Activated naive CD4-positive, alpha-beta T cell treated with anti-CD3 and anti-CD28 coated beads, Interleukin-2, amount 50 U/mL, for 72 hours (primary cell): ENCODE measurements at regions not wholly inside any gene's neighbourhood (a gene's known extent, or its start where the extent isn't known, plus 50 kb on each side); places are given as distances from the start of the nearest gene placed in this dataset.

Experiments used
- ATAC-seq, 2 donors: fragments of 150-1000 bp; cut with Tn5 transposase; 2 replicates each; pipeline ENCODE4 v1.10.0; 2021; ENCODE audit warnings: mild to moderate bottlenecking in 2 of 2, moderate library complexity in 2 of 2
- DNase-seq, 2 donors: peaks; one replicate each; pipeline ENCODE4 v3.0.0; 2021 to 2022; ENCODE audit warnings: low spot score in 2 of 2
- H3K27ac Mint-ChIP-seq, 2 donors: one replicate each; pipeline ENCODE4 v1.8.0; 2022; ENCODE audit warnings: mild to moderate bottlenecking in 2 of 2, mixed read lengths in 2 of 2
- H3K36me3 Mint-ChIP-seq, 2 donors: one replicate each; pipeline ENCODE4 v1.8.0; 2022; ENCODE audit warnings: mixed read lengths in 2 of 2
- H3K9me3 Mint-ChIP-seq, 2 donors: one replicate each; pipeline ENCODE4 v1.8.0; 2022; ENCODE audit warnings: mixed read lengths in 2 of 2

DNA sequence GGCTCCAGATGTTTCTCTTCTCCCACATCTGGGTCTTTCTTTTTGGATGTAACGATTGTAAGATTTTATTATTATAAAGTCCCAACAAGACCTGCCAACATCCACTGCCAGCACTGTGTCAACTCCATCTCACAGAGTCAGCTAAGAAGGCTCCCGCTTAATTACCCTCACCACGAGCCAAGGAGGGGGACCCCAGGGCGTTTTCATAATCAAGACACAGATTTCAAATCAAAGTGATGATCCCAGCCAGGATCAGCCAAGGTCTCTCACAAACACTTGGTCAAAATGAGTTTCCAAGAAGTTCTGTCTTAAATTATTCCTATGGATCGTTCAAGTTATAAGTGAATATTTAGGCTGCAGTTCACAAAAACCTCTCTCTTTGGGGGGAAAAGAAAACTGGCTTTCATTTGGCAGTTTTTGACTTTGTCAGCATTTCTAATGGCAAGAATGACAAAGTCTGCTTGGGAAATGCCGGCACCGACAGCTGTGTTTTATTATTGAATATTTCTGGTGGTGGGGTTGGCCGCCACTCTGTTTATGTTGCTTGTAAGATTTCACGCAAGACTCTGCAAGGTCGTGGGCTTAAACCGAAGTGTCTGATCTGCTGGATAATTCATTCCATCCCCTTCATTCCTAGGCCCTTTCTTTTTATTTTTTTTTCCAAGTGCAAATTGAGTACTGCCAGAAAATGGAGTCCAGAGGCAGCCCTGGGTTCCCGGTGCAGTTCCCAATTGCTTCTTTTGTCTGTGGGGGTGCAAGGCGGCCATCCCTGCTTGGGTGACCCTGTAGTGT lies 170.2 kb upstream of the PMEPA1 start:
- Mint-ChIP-seq H3K36me3 (no peaks in the 10 kb centered on the region), H3K27ac (no peak overlapping the region)
- ATAC-seq, result no peak

DNA sequence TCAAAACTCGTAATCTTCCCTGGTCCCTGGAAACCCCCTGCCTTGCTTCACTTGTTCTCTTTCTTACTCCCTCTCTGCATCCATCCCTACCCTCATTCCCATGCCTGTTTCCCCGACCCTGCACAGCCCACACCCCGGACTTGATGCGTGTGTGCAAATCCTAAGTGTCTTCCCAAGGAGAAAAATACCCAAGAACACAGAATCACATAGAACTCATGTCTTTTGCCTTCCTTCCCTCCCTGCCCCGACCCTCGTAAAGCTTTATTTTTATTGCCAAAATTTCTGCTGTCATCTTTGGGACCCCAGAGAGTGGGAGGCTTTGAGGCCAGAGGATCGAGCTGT lies 169.6 kb upstream of the PMEPA1 start:
- H3K9me3 Mint-ChIP-seq, result no peaks in the 10 kb centered on the region
- DNase-seq, result no peak
- no peak for ATAC-seq
- no peaks in the 10 kb centered on the region for H3K36me3 Mint-ChIP-seq
- no peak overlapping the region for H3K27ac Mint-ChIP-seq

More for the DNA sequence above, 170.2 kb upstream of the PMEPA1 start:
- DNase-seq, result no peak
- H3K9me3 Mint-ChIP-seq, result no peaks in the 10 kb centered on the region

DNA sequence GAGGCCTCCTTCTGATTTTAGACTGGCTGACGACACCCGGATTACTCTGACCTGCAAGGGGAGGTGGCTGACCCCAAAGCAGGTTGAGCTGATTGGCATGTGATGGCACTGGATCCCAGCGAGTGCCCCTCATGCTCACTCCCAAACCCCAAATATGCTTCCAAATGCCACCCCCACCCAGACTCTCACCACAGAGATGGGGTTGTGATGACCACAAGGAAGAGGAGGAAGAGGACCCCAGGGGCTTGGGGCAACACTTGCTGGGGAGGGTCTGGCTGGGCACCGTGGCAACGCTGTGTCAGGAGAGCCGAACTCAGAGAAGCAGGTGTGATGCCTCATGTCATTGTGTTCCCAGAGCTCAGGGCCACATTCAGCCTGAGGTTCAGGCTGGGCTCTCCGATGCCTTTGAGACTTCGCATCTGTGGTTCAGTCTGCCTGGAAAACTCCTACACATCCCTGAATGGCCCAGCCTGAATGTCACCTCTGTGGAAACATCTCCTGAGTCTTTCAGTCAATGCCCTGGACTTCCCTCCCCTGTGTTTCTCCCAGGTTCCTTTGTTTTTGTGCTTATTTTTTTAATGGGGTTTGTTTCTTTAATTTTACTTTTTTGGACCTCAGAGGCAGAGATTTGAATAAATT lies 169.1 kb upstream of the PMEPA1 start:
- DNase-seq (no peak), ATAC-seq (no peak)
- no peaks in the 10 kb centered on the region for H3K36me3 Mint-ChIP-seq

DNA sequence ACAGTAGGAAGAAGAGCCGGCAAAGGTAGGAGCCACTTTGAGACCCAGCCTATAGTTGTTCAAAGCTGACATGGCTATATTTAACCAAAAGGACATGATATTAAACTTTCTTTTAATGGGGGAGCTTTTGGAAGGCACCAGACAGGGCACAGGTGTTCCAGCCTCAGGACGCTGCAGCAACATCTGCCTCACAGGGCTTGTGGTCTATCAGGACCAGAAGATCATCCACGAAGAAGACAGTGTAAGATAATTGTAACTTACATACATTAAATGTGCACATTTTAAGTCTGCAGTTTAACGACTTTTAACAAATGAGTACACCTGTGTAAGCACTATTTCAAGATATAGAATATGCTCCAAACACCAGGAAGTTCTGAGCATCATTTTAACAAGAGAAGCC lies 168.2 kb upstream of the PMEPA1 start:
- no peak overlapping the region for H3K27ac Mint-ChIP-seq
- ATAC-seq (no peak), DNase-seq (no peak)
- H3K9me3 Mint-ChIP-seq, result no peaks in the 10 kb centered on the region
- no peaks in the 10 kb centered on the region for H3K36me3 Mint-ChIP-seq

More for the DNA sequence above, 169.1 kb upstream of the PMEPA1 start:
- Mint-ChIP-seq H3K9me3 (no peaks in the 10 kb centered on the region), H3K27ac (no peak overlapping the region)

DNA sequence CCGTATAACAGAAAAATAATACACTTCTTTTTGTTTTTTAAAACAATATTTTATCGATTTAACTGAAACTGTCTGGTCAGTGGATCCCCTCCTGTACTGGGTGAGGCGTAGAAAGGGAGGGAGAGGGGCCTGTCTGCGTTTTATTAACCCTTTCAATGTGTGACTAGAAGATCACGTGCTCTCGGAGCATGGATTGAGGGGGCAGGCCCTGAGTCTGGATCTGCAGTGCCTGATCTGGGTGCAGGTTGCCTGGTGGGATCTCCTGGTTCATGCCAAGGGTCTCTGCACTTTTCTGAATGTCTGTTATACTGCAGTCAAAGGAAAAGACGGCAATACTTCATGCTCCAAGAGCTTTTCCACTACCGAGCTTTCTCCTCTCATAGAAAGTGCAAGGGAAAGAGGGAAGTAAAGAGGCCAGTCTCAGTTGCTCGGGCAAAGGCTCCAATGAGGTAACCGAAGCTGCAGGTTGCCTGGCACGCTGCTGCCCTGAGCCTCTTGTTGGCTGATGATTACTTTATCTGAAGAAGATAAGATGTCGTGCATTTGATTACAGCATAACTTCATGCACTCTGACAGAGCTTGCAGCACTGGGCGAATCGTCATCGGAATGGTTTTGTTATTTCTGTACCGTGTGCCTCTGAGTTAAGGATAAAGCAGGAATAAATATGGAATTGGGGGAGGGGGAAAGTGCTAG lies 167.5 kb upstream of the PMEPA1 start:
- Mint-ChIP-seq H3K27ac (no peak overlapping the region), H3K9me3 (no peaks in the 10 kb centered on the region), H3K36me3 (no peaks in the 10 kb centered on the region)
- ATAC-seq (no peak), DNase-seq (no peak)

DNA sequence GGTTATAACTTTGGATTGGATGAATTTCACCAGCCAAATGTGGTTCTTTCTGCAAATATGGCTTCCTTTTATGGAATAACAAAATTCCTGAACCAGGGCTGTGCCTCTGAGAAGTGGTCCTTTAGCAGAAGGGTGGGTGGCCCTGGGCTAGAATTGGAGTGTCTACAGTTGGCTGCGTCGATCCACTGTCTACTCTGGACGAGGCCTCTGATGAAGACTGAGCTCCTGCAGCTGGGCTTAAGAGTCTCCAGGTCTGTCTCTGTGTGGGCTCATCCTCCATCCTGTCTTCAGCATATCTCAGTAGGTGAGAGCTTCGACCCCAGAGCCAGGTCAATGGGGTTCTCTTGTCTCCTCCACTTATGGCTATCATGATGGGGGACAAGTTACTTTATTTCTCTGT lies 166.3 kb upstream of the PMEPA1 start:
- H3K27ac Mint-ChIP-seq, result no peak overlapping the region
- DNase-seq (no peak), ATAC-seq (no peak)
- H3K9me3 Mint-ChIP-seq, result no peaks in the 10 kb centered on the region
- no peaks in the 10 kb centered on the region for H3K36me3 Mint-ChIP-seq

DNA sequence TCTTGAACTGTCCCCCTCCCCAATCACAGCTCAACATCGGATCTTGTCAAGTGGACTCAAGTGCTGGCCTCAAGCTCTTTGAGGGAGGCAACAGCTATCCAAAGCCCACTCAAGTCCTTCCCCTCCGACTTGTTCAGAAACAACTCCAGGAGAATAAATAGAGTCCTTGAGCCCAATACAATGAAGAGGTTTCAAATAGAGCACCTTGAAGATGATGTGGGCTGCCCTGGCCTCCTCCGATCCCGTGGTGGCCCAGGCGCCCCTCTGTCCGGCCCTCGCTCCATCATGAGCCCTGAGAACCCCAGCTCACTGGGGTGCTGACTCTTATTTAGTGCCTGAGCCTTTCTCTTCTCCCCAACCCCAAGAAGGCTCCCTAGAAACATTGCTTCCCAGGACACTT lies 164.3 kb upstream of the PMEPA1 start:
- ATAC-seq (no peak), DNase-seq (no peak)
- H3K36me3 Mint-ChIP-seq, result no peaks in the 10 kb centered on the region
- H3K27ac Mint-ChIP-seq, result no peak overlapping the region
- H3K9me3 Mint-ChIP-seq, result no peaks in the 10 kb centered on the region

DNA sequence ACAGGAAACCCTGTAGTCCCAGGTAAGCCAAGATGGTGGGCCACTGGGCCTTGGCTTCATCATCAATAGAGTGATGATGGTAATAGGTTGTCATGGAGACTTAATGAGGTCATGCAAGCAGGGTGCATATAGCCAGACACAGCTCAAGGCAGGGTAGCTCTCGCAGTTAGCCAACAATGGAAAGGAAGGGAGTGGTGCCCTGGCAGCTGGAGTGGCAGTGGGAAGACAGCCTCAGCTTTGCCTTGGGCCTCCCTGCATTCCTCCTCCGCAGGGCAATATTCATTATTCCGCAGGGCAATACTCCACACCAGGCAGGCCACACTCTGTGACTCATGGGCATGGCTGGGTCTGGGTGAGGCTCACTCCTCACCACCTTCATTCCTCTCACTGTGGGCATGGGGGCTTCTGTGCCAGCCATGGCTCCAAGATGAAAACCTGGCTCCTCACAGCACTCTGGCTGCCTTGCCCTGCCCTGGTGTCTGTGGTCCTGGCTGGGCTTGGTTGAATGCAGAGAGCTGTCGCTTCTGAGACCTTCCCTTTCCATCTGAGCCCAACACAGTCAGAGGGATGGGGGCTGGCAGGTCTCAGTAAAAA lies 163.1 kb upstream of the PMEPA1 start:
- H3K27ac Mint-ChIP-seq, result no peak overlapping the region
- no peaks in the 10 kb centered on the region for H3K36me3 Mint-ChIP-seq
- no peak for ATAC-seq
- H3K9me3 Mint-ChIP-seq, result no peaks in the 10 kb centered on the region
- DNase-seq, result no peak

DNA sequence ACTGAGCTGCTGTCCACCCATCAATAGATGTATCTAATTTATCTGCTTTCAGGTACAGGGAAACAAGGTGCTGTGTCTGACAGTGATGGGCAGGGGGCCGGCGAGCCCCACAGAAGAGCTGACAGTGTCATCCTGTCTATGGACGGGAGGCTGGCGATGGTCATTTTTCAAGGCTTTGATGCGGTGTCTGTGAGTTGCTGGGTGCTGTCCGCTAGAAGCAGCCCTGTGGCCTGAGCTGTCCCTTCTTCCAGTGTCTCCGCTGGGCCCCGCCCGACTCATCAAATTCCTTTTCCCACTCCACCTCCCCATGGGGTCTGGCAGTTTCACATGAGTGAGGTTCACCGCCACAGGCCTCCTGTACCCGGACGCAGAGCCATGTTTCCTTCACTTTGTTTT lies 161.4 kb upstream of the PMEPA1 start:
- Mint-ChIP-seq H3K27ac (no peak overlapping the region), H3K9me3 (no peaks in the 10 kb centered on the region), H3K36me3 (no peaks in the 10 kb centered on the region)
- DNase-seq (no peak), ATAC-seq (no peak)

DNA sequence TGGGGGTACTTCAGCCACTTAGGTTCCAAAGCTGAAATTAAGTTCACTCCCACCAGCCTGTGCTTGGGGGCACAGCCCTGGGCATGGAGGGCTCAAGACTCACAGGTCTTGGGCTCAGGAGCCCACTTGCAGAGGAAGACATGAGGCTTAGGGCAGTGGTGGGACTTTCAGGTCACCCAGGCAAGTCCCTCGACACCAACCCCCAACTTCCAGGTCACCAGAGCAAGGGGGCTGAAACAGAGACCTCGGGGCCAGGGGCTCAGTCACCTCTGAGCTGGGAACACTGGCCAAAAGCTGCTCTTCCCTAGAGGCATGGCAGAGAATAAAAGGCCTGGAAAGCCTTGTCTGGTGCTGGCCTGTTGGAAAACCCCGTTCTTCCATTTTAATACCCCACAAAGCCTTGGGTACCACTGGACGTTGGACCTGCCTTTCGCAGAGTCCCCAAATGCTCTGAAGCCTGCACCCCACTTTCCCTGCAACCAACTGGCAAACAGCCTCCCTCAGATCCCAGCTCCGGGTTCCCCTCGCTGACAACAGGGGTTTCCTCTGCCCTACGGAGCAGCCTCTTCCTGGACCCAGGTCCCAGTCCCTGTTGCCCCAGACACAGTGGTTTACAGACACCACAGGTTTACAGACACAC lies 160.9 kb upstream of the PMEPA1 start:
- ATAC-seq (no peak), DNase-seq (no peak)
- Mint-ChIP-seq H3K36me3 (no peaks in the 10 kb centered on the region), H3K27ac (no peak overlapping the region), H3K9me3 (no peaks in the 10 kb centered on the region)

DNA sequence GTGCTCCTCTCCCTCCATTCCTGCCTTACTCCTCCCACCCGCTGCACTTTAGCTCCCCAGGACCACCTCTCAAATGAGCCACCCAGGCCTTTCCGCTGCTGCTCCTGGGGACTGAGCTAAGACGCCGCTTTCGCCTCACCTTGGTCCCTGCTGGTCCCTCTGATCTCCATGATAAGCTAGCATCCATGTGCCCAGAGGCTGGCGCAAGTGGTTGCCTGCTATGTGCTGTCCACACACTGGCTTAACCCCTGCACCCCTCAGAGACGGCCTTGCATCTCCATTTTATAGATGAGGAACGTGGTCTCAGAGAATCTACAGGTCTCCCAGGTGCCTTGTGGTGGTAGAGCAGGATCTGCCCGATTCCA lies 160.1 kb upstream of the PMEPA1 start:
- no peak for ATAC-seq
- Mint-ChIP-seq H3K27ac (no peak overlapping the region), H3K9me3 (no peaks in the 10 kb centered on the region), H3K36me3 (no peaks in the 10 kb centered on the region)
- DNase-seq, result no peak

DNA sequence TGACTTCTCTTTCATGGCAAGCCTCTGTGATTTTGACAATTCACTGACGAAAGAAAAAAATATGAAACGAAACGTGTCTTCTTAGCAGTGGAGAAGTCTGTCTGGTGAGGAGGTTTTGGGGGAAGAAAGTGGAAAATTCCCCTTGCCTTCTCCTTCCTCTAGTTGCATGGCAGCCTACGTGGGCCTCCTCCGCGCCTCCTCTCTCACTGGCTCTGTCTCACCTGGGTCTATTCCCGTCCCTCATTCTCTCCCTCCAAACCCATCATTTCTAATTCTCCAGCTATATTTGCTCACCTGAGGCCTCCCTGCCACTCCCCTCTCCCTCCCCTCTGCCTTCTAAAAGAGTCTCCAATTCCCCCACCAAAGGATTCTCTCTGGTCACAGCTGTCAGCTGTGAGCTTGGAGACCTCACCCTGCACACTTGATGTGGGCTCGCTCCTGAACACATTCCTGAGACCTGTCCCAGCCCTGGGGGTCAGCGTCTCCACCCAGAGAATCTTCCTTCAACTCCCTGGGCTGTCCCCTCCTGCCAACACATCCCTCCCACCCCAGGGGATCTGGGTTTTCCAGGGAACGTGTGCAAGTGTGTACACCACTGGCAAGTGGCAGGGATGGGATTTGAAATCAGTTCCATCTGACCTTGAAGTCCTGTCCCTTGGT lies 159.6 kb upstream of the PMEPA1 start:
- Mint-ChIP-seq H3K36me3 (no peaks in the 10 kb centered on the region), H3K9me3 (no peaks in the 10 kb centered on the region), H3K27ac (no peak overlapping the region)
- DNase-seq, result no peak
- ATAC-seq, result no peak

DNA sequence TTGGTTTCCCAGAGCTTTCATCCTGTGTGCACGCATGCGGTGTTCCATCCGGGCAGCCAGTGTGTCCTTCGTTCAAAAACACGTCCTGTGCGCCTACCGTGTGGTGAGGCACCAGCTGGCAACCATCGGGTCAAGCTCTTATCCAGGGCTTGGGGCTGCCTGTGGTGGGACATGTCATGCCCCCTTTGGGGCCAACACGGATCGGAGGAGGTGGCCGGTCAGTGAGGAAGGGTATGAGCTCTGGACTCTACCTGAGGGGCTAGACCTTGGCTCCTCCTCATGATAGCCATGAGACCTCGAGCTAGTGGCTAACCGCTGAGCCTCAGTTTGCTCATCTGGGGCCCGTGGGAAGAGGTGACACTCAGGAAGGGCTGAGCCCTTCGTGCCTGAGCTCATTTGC lies 158.5 kb upstream of the PMEPA1 start:
- no peak overlapping the region for H3K27ac Mint-ChIP-seq

DNA sequence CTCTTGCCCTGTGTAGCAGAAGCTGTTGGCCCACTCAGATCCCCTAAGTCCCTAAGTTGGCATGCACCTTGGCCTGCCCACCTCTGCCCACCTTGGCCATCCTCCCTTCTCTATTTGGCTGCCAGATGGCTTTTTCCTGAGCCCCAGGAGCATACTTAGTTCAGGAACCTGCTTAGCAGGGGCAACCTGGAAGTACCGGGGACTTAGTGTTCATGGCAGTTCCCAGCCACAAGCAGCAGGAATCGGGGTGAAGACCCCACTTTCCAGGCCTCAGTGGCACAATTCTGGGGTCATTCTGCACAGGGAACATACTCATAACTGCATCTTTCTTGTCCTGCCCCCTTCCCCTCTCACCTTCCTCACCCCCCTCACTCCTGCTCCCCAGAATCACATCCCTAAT lies 158.0 kb upstream of the PMEPA1 start:
- ATAC-seq (no peak), DNase-seq (no peak)
- H3K27ac Mint-ChIP-seq, result no peak overlapping the region
- H3K36me3 Mint-ChIP-seq, result no peaks in the 10 kb centered on the region
- no peaks in the 10 kb centered on the region for H3K9me3 Mint-ChIP-seq

More for the DNA sequence above, 158.5 kb upstream of the PMEPA1 start:
- Mint-ChIP-seq H3K9me3 (no peaks in the 10 kb centered on the region), H3K36me3 (no peaks in the 10 kb centered on the region)
- DNase-seq (no peak), ATAC-seq (no peak)

DNA sequence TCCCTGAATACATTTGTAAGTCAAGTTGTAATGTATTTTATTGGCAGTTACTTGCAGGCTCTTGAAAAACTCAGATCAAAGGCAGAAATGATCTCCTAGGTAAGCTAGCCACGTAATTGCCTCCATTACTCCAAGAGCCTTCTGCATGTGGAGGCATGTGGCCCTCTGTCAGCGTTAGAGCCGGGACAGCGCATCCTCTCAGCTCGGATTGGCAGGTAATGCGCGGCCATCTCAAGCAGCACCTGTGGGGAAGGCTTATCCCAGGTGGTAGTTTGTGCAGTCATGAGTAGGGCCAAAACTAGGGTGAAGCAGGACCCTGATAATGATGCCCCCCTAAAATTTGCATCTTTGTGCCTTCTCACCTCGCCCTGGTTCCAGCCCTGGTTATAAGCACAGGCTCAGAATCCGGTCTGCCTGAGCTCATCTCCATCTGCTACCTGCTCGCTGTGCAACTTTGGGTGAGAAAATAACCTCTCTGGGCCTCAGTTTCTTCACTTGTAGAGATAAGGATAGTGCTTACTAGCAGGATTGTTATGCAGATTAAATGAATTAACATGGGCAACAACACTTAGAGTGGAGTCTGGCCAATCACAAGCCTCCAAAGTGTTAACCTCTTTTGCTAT lies 157.5 kb upstream of the PMEPA1 start:
- H3K27ac Mint-ChIP-seq, result no peak overlapping the region

More for the DNA sequence above, 157.5 kb upstream of the PMEPA1 start:
- ATAC-seq (no peak), DNase-seq (no peak)
- H3K36me3 Mint-ChIP-seq, result no peaks in the 10 kb centered on the region
- H3K9me3 Mint-ChIP-seq, result no peaks in the 10 kb centered on the region
